ENCODE measurements at regions not wholly inside any gene's neighbourhood (a gene's known extent, or its start where the extent isn't known, plus 50 kb on each side); places are given as distances from the start of the nearest gene placed in this dataset.

GRCh38 chr6:146990821-146991798 lies 213.1 kb upstream of the STXBP5 start:
- DNase-seq = peak; percentile 8

DNA sequence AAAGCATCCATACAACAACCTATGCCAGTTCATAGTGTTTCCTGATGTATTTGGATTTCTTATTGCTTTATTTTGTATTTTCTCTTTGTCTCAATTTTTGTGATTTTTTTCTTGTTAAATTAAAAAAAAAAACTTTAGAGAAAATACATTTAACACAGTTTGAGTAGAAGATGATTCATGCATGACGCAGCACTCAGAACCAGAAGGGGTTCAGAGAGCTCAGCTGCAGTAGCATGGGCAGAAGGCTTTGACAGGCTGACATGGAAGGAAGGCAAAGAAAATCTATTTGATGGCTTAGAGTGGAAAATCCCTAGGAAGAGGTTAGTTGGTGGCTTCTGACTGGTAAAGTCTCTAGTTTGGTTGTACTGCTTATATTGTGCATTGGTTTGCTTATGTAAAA lies 207.2 kb upstream of the STXBP5 start:
- DNase-seq = no peak

GRCh38 chr6:146999766-147000165 lies 204.5 kb upstream of the STXBP5 start:
- no peak for DNase-seq

DNA sequence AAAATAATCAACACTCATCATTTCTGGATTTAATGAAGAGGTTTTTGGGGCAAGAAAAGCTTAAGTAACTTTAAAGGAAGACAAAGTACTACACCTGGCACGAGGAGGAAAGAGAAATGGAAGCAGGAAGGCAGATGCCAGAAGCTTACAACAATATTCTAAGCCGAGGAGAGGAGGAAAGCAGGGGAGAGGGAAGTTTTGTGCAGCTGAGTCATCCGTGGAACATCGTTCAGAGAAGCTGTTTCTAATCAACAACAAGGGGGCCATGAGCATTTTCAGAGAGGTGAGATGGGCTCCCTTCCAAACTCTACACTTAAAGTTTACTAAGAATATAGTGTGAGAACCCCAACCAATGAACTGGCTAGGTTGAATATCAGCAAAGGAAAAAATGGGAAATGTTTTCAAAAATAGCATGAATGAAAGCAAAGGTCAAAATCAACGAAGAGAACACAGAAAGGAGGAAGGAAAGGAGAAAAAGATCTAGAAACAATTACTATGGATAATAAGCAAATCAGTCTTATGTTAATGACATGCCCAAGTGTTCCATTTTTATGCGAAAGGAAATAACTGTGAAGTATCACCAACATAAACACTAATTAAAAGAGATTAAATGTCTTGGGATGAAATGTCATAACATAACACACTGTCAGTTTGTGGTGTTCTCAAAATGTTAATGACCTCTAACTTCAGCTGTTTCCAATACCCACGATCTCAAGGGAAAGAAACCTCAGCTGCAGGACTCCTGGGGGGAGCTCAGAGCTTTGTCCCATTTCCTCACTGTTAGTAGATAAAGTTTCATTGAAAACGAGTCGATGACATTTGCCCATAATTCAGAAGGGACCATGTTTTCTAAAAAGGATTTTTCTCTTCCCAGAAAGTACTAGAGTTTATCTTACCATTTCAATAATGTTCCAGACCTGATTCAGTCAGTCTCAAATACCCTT lies 203.4 kb upstream of the STXBP5 start:
- DNase-seq = no peak

- DNase-seq = peak; percentile 17
Measured at GRCh38 chr6:147001621-147002020, 202.6 kb upstream of the STXBP5 start.

- DNase-seq = no peak
Measured at GRCh38 chr6:147003186-147003585, 201.0 kb upstream of the STXBP5 start.

DNA sequence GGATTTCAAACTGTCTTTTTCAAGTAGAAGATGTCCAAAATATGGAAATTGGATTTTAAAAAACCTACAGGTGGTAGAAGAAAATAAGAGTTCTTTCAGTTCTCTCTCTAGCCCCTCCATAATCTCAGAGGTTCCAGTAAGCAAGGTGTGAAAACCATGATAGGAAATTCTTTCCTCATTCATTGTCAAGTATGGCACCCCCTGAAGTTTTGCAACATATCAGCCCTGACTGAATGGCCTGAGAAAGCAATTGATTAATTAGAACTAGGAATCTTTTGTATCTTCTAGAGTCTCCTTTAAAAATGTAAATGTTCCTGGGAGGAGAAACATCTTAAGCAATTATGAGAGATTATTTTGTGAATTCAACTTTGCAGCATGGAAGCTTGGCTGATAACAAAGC lies 198.7 kb upstream of the STXBP5 start:
- DNase-seq = no peak

DNA sequence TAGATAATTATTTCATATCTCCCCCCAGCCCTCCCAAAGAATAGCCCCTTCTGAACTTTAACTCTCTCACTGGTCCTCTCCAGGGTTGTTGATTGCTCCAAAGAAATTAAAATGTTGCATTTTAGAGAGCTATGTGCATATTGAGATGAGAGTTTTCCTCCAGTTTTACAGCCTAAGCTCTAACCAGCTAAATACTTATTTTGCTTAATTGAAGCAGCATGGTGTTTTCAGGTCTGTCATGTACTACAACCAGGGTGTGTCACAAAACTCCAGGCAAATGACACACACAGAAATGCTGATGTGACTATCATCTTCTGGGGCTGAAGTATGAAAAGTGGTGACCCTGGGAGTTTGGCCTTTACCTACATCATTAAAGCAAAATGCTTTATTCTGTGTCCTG lies 196.8 kb upstream of the STXBP5 start:
- DNase-seq = no peak

GRCh38 chr6:147009358-147009757 lies 194.9 kb upstream of the STXBP5 start:
- no peak for DNase-seq

GRCh38 chr6:147015674-147016073 lies 188.5 kb upstream of the STXBP5 start:
- no peak for DNase-seq

DNA sequence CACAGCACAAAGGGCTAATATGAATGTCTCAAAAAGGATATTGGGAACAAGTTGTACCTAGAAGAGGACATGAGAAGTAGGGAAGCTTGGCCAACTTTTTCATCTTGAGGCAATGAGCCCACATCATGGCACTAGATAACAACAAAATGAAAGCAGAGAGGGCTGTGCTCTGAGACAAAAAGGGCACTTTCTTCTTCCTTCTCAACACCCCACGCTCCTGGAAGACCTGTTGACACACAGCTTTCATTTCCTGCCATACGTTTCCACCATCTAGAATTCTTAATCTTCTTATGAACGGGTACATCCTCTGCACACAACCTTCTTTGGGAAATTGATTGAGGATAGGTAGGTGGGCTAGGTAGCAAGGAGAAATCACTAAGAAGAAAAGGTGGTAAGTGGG lies 187.8 kb upstream of the STXBP5 start:
- no peak for DNase-seq

GRCh38 chr6:147017153-147017552 lies 187.1 kb upstream of the STXBP5 start:
- no peak for DNase-seq

DNA sequence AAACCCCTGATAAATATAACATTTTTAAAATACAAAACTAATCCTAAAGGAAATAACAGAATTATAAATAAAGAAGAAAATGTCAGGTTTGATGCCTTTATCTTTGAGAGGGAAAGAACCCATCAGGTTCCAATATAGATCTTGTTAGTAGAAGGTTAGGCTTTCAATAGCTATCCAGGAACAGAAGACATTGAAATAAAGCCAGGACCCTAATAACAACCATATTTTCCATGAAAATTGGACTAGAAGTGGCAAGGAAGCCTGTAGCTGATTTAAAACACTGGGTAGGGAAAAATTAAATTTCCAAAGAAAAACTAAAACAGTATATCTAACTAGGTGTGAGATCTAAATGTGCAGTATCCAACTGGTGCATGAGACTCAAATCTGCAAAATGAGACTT lies 185.2 kb upstream of the STXBP5 start:
- DNase-seq = no peak

DNA sequence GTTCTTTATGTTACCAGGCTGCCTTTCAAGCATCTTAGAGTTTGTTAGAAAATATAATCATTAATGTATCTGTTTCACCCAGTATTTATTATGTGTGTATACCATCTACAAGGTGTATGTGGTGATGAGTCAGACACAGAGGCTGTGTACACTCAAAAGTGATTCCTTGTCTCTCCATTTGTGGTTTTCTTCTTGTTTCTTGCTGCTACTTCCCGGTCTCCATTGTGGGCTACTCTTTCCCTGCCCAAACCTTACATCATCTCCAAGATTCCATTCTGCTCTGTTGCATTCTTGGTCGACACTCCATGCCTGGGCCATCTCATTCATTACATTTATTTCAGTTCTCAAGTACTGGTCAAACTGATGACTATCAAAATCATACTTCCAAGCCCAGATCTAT lies 182.2 kb upstream of the STXBP5 start:
- no peak for DNase-seq

- no peak for DNase-seq
Measured at GRCh38 chr6:147023148-147023547, 181.1 kb upstream of the STXBP5 start.

- no peak for DNase-seq
Measured at GRCh38 chr6:147023581-147023980, 180.6 kb upstream of the STXBP5 start.

- DNase-seq = no peak
Measured at GRCh38 chr6:147029923-147030322, 174.3 kb upstream of the STXBP5 start.

DNA sequence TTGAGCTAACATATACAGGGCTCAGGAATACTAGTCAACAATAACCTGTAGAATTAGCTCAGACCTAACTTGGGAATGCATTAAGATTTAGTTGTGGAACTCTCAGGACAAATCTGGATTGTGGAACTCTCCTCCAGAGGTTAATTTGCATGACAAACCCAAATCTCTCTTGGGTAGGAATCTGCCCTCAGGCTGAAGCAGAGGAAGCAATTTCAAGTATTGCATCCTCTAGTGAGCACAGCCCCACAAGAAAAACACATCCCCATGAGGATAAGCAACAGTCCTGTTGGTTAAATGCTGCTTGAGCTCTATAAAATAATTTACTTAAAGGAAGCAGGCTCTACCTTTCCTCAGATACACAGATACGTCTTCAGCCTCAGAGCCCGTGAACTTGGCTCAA lies 170.9 kb upstream of the STXBP5 start:
- DNase-seq = no peak

GRCh38 chr6:147035886-147036285 lies 168.3 kb upstream of the STXBP5 start:
- no peak for DNase-seq

GRCh38 chr6:147037881-147038280 lies 166.3 kb upstream of the STXBP5 start:
- DNase-seq = peak; percentile 6

- no peak for DNase-seq
Measured at GRCh38 chr6:147040121-147040910, 163.9 kb upstream of the STXBP5 start.

GRCh38 chr6:147042679-147043078 lies 161.5 kb upstream of the STXBP5 start:
- DNase-seq = no peak

DNA sequence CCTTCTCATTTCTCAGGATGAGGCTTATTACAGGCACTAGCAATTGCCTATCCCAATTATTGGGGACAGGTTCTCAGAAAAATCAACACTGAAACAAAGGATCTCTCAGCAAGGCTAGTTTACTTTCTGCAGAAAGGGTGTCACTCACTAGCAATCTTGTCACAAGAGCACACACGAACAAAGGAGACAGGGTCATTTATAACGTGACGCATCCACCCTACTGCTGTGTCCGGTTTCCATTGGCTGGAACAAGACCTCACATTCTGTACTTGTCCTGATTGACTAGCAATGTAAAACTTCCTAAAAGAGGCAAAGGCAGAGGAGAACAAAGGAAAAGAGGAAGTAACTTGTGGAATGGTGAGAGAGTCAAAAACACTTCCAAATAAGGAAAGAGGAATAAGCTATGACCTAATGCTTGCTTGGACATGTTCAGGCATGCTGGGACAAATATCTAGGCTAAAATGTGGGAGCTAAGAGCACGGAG lies 160.2 kb upstream of the STXBP5 start:
- peak; percentile 33 for DNase-seq

Data from inflammatory macrophage treated with lipopolysaccharide for 4 hours (primary cell).